GM18520 (cell line): ENCODE measurements at regions not wholly inside any gene's neighbourhood (a gene's known extent, or its start where the extent isn't known, plus 50 kb on each side); places are given as distances from the start of the nearest gene placed in this dataset.

ENCODE experiments used
- ATAC-seq: cut with Tn5 transposase; IDR thresholded peaks from one replicate; pipeline ENCODE4 v1.9.1; 2021; ENCODE audit not compliant: unreplicated experiment

GRCh38 chr11:104610635-104611034 is 287.6 kb downstream of the CASP12 start:
- ATAC-seq = no peak

GRCh38 chr11:104609311-104610085 is 288.8 kb downstream of the CASP12 start:
- ATAC-seq = peak; percentile 77

GRCh38 chr11:104602643-104603042 is 295.6 kb downstream of the CASP12 start:
- ATAC-seq = no peak

- ATAC-seq = no peak
Measured at GRCh38 chr11:104594228-104594958, 303.9 kb downstream of the CASP12 start.

GRCh38 chr11:104588970-104589369 is 309.3 kb downstream of the CASP12 start:
- no peak for ATAC-seq

GRCh38 chr11:104588446-104588845 is 309.8 kb downstream of the CASP12 start:
- no peak for ATAC-seq

- no peak for ATAC-seq
Measured at GRCh38 chr11:104584823-104585222, 313.4 kb downstream of the CASP12 start.

- ATAC-seq = no peak
Measured at GRCh38 chr11:104583857-104584256, 314.4 kb downstream of the CASP12 start.

GRCh38 chr11:104582431-104582830 is 315.8 kb downstream of the CASP12 start:
- ATAC-seq = no peak

GRCh38 chr11:104581246-104581980 is 316.8 kb downstream of the CASP12 start:
- no peak for ATAC-seq

- no peak for ATAC-seq
Measured at GRCh38 chr11:104573441-104573990, 324.7 kb downstream of the CASP12 start.

- ATAC-seq = no peak
Measured at GRCh38 chr11:104572279-104572678, 326.0 kb downstream of the CASP12 start.

GRCh38 chr11:104570078-104570701 is 328.1 kb downstream of the CASP12 start:
- ATAC-seq = no peak

GRCh38 chr11:104565583-104565961 is 332.7 kb downstream of the CASP12 start:
- ATAC-seq = no peak

- no peak for ATAC-seq
Measured at GRCh38 chr11:104564921-104565582, 333.2 kb downstream of the CASP12 start.

GRCh38 chr11:104556606-104557301 is 341.5 kb downstream of the CASP12 start:
- ATAC-seq = no peak

- no peak for ATAC-seq
Measured at GRCh38 chr11:104549019-104549418, 349.2 kb downstream of the CASP12 start.

- no peak for ATAC-seq
Measured at GRCh38 chr11:104547996-104548661, 350.1 kb downstream of the CASP12 start.

- ATAC-seq = no peak
Measured at GRCh38 chr11:104546501-104546900, 351.8 kb downstream of the CASP12 start.
